Activated naive CD8-positive, alpha-beta T cell treated with anti-CD3 and anti-CD28 coated beads, Interleukin-2, amount 50 U/mL, for 16 hours (primary cell): ENCODE measurements at regions not wholly inside any gene's neighbourhood (a gene's known extent, or its start where the extent isn't known, plus 50 kb on each side); places are given as distances from the start of the nearest gene placed in this dataset.

Source experiments
- DNase-seq: peaks from one replicate; pipeline ENCODE4 v3.0.0-alpha.2; 2020; ENCODE audit warnings: low read depth, low spot score

GRCh38 chr3:187973977-187974870 lies 179.7 kb upstream of the LPP start:
- DNase-seq, result no peak

GRCh38 chr3:187974871-187975271 lies 179.1 kb upstream of the LPP start:
- DNase-seq, result no peak

- DNase-seq, result no peak
These were observed 178.2 kb upstream of the LPP start for GRCh38 chr3:187975561-187976364.

- DNase-seq, result no peak
These were observed 177.5 kb upstream of the LPP start for GRCh38 chr3:187976365-187976900.

- no peak for DNase-seq
These were observed 176.3 kb upstream of the LPP start for GRCh38 chr3:187977659-187978058.

- no peak for DNase-seq
These were observed 175.4 kb upstream of the LPP start for GRCh38 chr3:187978433-187979011.

- DNase-seq, result no peak
These were observed 174.4 kb upstream of the LPP start for GRCh38 chr3:187979564-187979963.

- no peak for DNase-seq
These were observed 173.1 kb upstream of the LPP start for GRCh38 chr3:187980861-187981260.

GRCh38 chr3:187982142-187982541 lies 171.8 kb upstream of the LPP start:
- DNase-seq, result no peak

GRCh38 chr3:187983484-187984124 lies 170.4 kb upstream of the LPP start:
- DNase-seq, result no peak

- DNase-seq, result no peak
These were observed 168.3 kb upstream of the LPP start for GRCh38 chr3:187985647-187986046.

- DNase-seq, result no peak
These were observed 167.4 kb upstream of the LPP start for GRCh38 chr3:187986514-187986934.

- no peak for DNase-seq
These were observed 166.8 kb upstream of the LPP start for GRCh38 chr3:187987187-187987586.

GRCh38 chr3:187987924-187988323 lies 166.0 kb upstream of the LPP start:
- DNase-seq, result no peak

GRCh38 chr3:187989575-187990153 lies 164.3 kb upstream of the LPP start:
- no peak for DNase-seq

GRCh38 chr3:187992609-187993008 lies 161.3 kb upstream of the LPP start:
- no peak for DNase-seq

- no peak for DNase-seq
These were observed 159.5 kb upstream of the LPP start for GRCh38 chr3:187994221-187995042.

- DNase-seq, result no peak
These were observed 158.9 kb upstream of the LPP start for GRCh38 chr3:187995043-187995400.

GRCh38 chr3:187995667-187996066 lies 158.3 kb upstream of the LPP start:
- DNase-seq, result no peak

- DNase-seq, result no peak
These were observed 157.3 kb upstream of the LPP start for GRCh38 chr3:187996609-187997008.
